ENCODE measurements at regions not wholly inside any gene's neighbourhood (a gene's known extent, or its start where the extent isn't known, plus 50 kb on each side); places are given as distances from the start of the nearest gene placed in this dataset.
A peak's percentile ranks its signal among the peaks of the same experiment; 100 is the strongest.

GRCh38 chr4:26083987-26084386, 170.0 kb downstream of the SMIM20 start:
- peak; percentile 70; the same call in 1 of the 2 replicates for TF ChIP-seq RARB (CRISPR knock-in tag; IDR thresholded peaks at IDR 0.05)
- TF ChIP-seq ZC3H10 (CRISPR knock-in tag; IDR thresholded peaks at IDR 0.05), result no peak
- TF ChIP-seq ZNF8 (CRISPR knock-in tag; IDR thresholded peaks at IDR 0.05), result no peak
- no peak for TF ChIP-seq ARNTL (CRISPR knock-in tag; IDR thresholded peaks at IDR 0.05; ENCODE audit: borderline replicate concordance, low read depth)
- TF ChIP-seq POU6F1 (CRISPR knock-in tag; IDR thresholded peaks at IDR 0.05; ENCODE audit: borderline replicate concordance, low read depth), result no peak
- TF ChIP-seq PPARA (CRISPR knock-in tag; IDR thresholded peaks at IDR 0.05; ENCODE audit: borderline replicate concordance), result no peak
- no peak for TF ChIP-seq ZNF565 (CRISPR knock-in tag; conservative IDR thresholded peaks at IDR 0.05; ENCODE audit: low read depth)
